Kidney epithelial cell (primary cell): ENCODE measurements at regions not wholly inside any gene's neighbourhood (a gene's known extent, or its start where the extent isn't known, plus 50 kb on each side); places are given as distances from the start of the nearest gene placed in this dataset.
"Not testable (repeated sequence)": the region's sequence is repeated elsewhere in the genome, so short reads cannot be mapped to it uniquely, and the experiment has no call there.

Experiments used
- DNase-seq: peaks from one replicate; pipeline ENCODE4 v3.0.0-alpha.2; 2010; ENCODE audit warnings: low read depth
- H3K27me3 ChIP-seq: 2 replicates; pipeline ENCODE4 v1.6.0; 2011; ENCODE audit warnings: low read length; ENCODE audit not compliant: control insufficient read depth, insufficient read depth
- H3K36me3 ChIP-seq: 2 replicates; pipeline ENCODE4 v1.5.1; 2011; ENCODE audit warnings: low read length; ENCODE audit not compliant: control insufficient read depth, insufficient read depth
- H3K4me3 ChIP-seq: 2 replicates; pipeline ENCODE4 v1.5.1; 2011; ENCODE audit warnings: low read depth, mild to moderate bottlenecking, control low read depth, low read length
- CTCF ChIP-seq: IDR thresholded peaks from 2 replicates; pipeline ENCODE4 v1.5.1; 2011; ENCODE audit warnings: mild to moderate bottlenecking, moderate library complexity, low read length, control low read depth, inconsistent platforms; ENCODE audit not compliant: insufficient read depth, poor library complexity, severe bottlenecking

- Histone ChIP-seq H3K27me3 (no peaks in the 10 kb centered on the region), H3K36me3 (no peaks in the 10 kb centered on the region), H3K4me3 (no peak overlapping the region)
- no peak for DNase-seq
- no peak for TF ChIP-seq CTCF
Observed at GRCh38 chr6:90678049-90678779, 91.3 kb upstream of the MAP3K7 start.

- DNase-seq: no peak
- Histone ChIP-seq H3K36me3 (no peaks in the 10 kb centered on the region), H3K4me3 (no peak overlapping the region), H3K27me3 (no peaks in the 10 kb centered on the region)
- no peak for TF ChIP-seq CTCF
Observed at GRCh38 chr6:90677440-90677839, 90.6 kb upstream of the MAP3K7 start.

GRCh38 chr6:90676516-90677300, 89.8 kb upstream of the MAP3K7 start:
- no peak overlapping the region for H3K4me3 ChIP-seq
- no peak for TF ChIP-seq CTCF
- no peaks in the 10 kb centered on the region for H3K27me3 ChIP-seq
- H3K36me3 ChIP-seq: no peaks in the 10 kb centered on the region
- no peak for DNase-seq

- H3K27me3 ChIP-seq, H3K36me3 ChIP-seq, H3K4me3 ChIP-seq, DNase-seq: not testable (repeated sequence)
Observed at GRCh38 chr6:90675107-90675506, 88.2 kb upstream of the MAP3K7 start.

GRCh38 chr6:90674077-90674476, 87.2 kb upstream of the MAP3K7 start:
- not testable (repeated sequence) for DNase-seq, H3K36me3 ChIP-seq, H3K4me3 ChIP-seq, H3K27me3 ChIP-seq

- no peak for TF ChIP-seq CTCF
- Histone ChIP-seq H3K36me3 (no peaks in the 10 kb centered on the region), H3K27me3 (no peaks in the 10 kb centered on the region), H3K4me3 (no peak overlapping the region)
- DNase-seq: no peak
Observed at GRCh38 chr6:90669846-90670245, 83.0 kb upstream of the MAP3K7 start.
